MCF 10A (cell line): ENCODE measurements at regions not wholly inside any gene's neighbourhood (a gene's known extent, or its start where the extent isn't known, plus 50 kb on each side); places are given as distances from the start of the nearest gene placed in this dataset.

Experiments
- BruUV-seq: library from RNA; stranded (reverse); fragments of 400-500 nt; replicated peaks from 2 replicates; lab custom pipeline; 2021; lab: Mats Ljungman, UMichigan
- CTCF ChIA-PET: fragments of 300-600 bp; sonication (Branson Sonifier 250); formaldehyde crosslinking; extraction: SDS; loops from one replicate; lab custom pipeline; 2021; ENCODE audit warnings: antibody characterized with exemption, inconsistent platforms; lab: Yijun Ruan, JAX
- POLR2A ChIA-PET: fragments of 300-600, 350-650 bp; sonication (Branson Sonifier 250); formaldehyde crosslinking; extraction: SDS; loops from one replicate; lab custom pipeline; 2020; ENCODE audit warnings: antibody characterized with exemption, inconsistent platforms; lab: Yijun Ruan, JAX
- DNase-seq: peaks from one replicate; pipeline ENCODE4 v3.0.0-alpha.2; 2018; ENCODE audit not compliant: unreplicated experiment
- H3K27ac Mint-ChIP-seq: one replicate; pipeline ENCODE4 v1.8.0; 2022; ENCODE audit warnings: mild to moderate bottlenecking, low read depth, mixed read lengths; ENCODE audit not compliant: unreplicated experiment
- H3K27me3 Mint-ChIP-seq: one replicate; pipeline ENCODE4 v1.8.0; 2022; ENCODE audit warnings: mixed read lengths; ENCODE audit not compliant: insufficient read depth, unreplicated experiment
- H3K36me3 Mint-ChIP-seq: one replicate; pipeline ENCODE4 v1.8.0; 2022; ENCODE audit warnings: mild to moderate bottlenecking, moderate library complexity, mixed read lengths; ENCODE audit not compliant: insufficient read depth, unreplicated experiment
- H3K4me1 Mint-ChIP-seq: one replicate; pipeline ENCODE4 v1.8.0; 2022; ENCODE audit warnings: mixed read lengths; ENCODE audit not compliant: insufficient read depth, unreplicated experiment
- H3K4me3 Mint-ChIP-seq: one replicate; pipeline ENCODE4 v1.8.0; 2022; ENCODE audit warnings: mild to moderate bottlenecking, moderate library complexity, mixed read lengths; ENCODE audit not compliant: unreplicated experiment
- H3K9me3 Mint-ChIP-seq: one replicate; pipeline ENCODE4 v1.8.0; 2022; ENCODE audit warnings: mixed read lengths; ENCODE audit not compliant: unreplicated experiment
- CTCF ChIP-seq: fragments of 200-600 bp; IDR thresholded peaks from one replicate; pipeline ENCODE4 v1.8.0; 2022; ENCODE audit warnings: antibody characterized with exemption, mild to moderate bottlenecking; ENCODE audit not compliant: unreplicated experiment
- intact Hi-C: fragments of 100-400 bp; cut with micrococcal nuclease; formaldehyde crosslinking; loops from 2 replicates; pipeline ENCODE4 v1.14.1; 2022

- TF ChIP-seq CTCF, result no peak
- Mint-ChIP-seq H3K4me3 (no peak overlapping the region), H3K9me3 (peaks cover 7% of the 10 kb centered on the region), H3K36me3 (peaks cover 7% of the 10 kb centered on the region), H3K27ac (no peak overlapping the region), H3K27me3 (peaks cover 21% of the 10 kb centered on the region), H3K4me1 (no peaks in the 10 kb centered on the region)
- DNase-seq, result no peak
- no TSS peak for BruUV-seq
- ChIA-PET CTCF (interaction anchor here (0.7 to 1.1 kb wide), 2 partner anchors 41 to 71 kb away, joined by 3 read pairs; no protein-coding TSS in a partner anchor), POLR2A (no interaction called here)
- intact Hi-C loops, result no loop called here
Observed at GRCh38 chr4:1589098-1589497, 95.0 kb downstream of the FAM53A start.

GRCh38 chr4:1588306-1588705 is 95.8 kb downstream of the FAM53A start:
- Mint-ChIP-seq H3K27ac (no peak overlapping the region), H3K4me3 (no peak overlapping the region), H3K27me3 (peaks cover 13% of the 10 kb centered on the region), H3K9me3 (peaks cover 7% of the 10 kb centered on the region), H3K4me1 (no peaks in the 10 kb centered on the region), H3K36me3 (peaks cover 7% of the 10 kb centered on the region)
- POLR2A ChIA-PET, result no interaction called here
- DNase-seq, result no peak
- TF ChIP-seq CTCF, result no peak
- CTCF ChIA-PET, result interaction anchor here (1.1 kb wide), 1 partner anchor 40 kb away, joined by 3 read pairs; no protein-coding TSS in a partner anchor
- intact Hi-C loops, result no loop called here
- BruUV-seq, result no TSS peak

GRCh38 chr4:1584498-1584897 is 99.6 kb downstream of the FAM53A start:
- BruUV-seq, result no TSS peak
- H3K27me3 Mint-ChIP-seq, result peaks cover 11% of the 10 kb centered on the region
- no peak overlapping the region for H3K4me3 Mint-ChIP-seq
- H3K9me3 Mint-ChIP-seq, result no peaks in the 10 kb centered on the region
- CTCF ChIA-PET, result interaction anchor here (0.7 kb wide), 1 partner anchor 172 kb away, joined by 3 read pairs; no protein-coding TSS in a partner anchor
- H3K4me1 Mint-ChIP-seq, result no peaks in the 10 kb centered on the region
- intact Hi-C loops, result no loop called here
- no peak overlapping the region for H3K27ac Mint-ChIP-seq
- H3K36me3 Mint-ChIP-seq, result no peaks in the 10 kb centered on the region
- DNase-seq, result no peak
- no peak for TF ChIP-seq CTCF
- POLR2A ChIA-PET, result no interaction called here

GRCh38 chr4:1583859-1584258 is 100.3 kb downstream of the FAM53A start:
- intact Hi-C loops, result no loop called here
- H3K27me3 Mint-ChIP-seq, result peaks cover 11% of the 10 kb centered on the region
- no peak for DNase-seq
- H3K4me3 Mint-ChIP-seq, result no peak overlapping the region
- BruUV-seq, result no TSS peak
- no peaks in the 10 kb centered on the region for H3K4me1 Mint-ChIP-seq
- CTCF ChIA-PET, result interaction anchor here (0.5 to 0.9 kb wide), 4 partner anchors 22 to 262 kb away, joined by 3 to 4 read pairs (median 4); no protein-coding TSS in a partner anchor
- H3K27ac Mint-ChIP-seq, result no peak overlapping the region
- no peaks in the 10 kb centered on the region for H3K9me3 Mint-ChIP-seq
- POLR2A ChIA-PET, result no interaction called here
- no peaks in the 10 kb centered on the region for H3K36me3 Mint-ChIP-seq
- no peak for TF ChIP-seq CTCF
